T-helper 17 cell (primary cell): ENCODE measurements at regions not wholly inside any gene's neighbourhood (a gene's known extent, or its start where the extent isn't known, plus 50 kb on each side); places are given as distances from the start of the nearest gene placed in this dataset.

ENCODE experiments used
- ATAC-seq: fragments of 150-1000 bp; cut with Tn5 transposase; 2 replicates; pipeline ENCODE4 v1.10.0; 2021; ENCODE audit warnings: mild to moderate bottlenecking, moderate library complexity
- DNase-seq, 3 donors: peaks; one replicate each; pipeline versions ENCODE4 v3.0.0 to v3.0.0-alpha.2; 2020 to 2021
- H3K9me3 ChIP-seq: one replicate; pipeline ENCODE4 v1.7.0; 2013; ENCODE audit warnings: low read length, mild to moderate bottlenecking; ENCODE audit not compliant: control insufficient read depth, poor library complexity, severe bottlenecking
- H3K27ac Mint-ChIP-seq: one replicate; pipeline ENCODE4 v1.8.0; 2022; ENCODE audit warnings: mild to moderate bottlenecking, moderate library complexity, mixed read lengths
- H3K27me3 Mint-ChIP-seq: one replicate; pipeline ENCODE4 v1.8.0; 2022; ENCODE audit warnings: mixed read lengths
- H3K36me3 Mint-ChIP-seq: one replicate; pipeline ENCODE4 v1.8.0; 2022; ENCODE audit warnings: low read depth, mixed read lengths
- H3K4me1 Mint-ChIP-seq: one replicate; pipeline ENCODE4 v1.8.0; 2022; ENCODE audit warnings: mild to moderate bottlenecking, mixed read lengths
- H3K4me3 Mint-ChIP-seq: one replicate; pipeline ENCODE4 v1.8.0; 2022; ENCODE audit warnings: mild to moderate bottlenecking, moderate library complexity, mixed read lengths

- H3K4me3 Mint-ChIP-seq: no peak overlapping the region
- H3K4me1 Mint-ChIP-seq: no peaks in the 10 kb centered on the region
- no peaks in the 10 kb centered on the region for H3K36me3 Mint-ChIP-seq
- no peak for ATAC-seq
- no peak for DNase-seq
- H3K27me3 Mint-ChIP-seq: no peaks in the 10 kb centered on the region
- H3K27ac Mint-ChIP-seq: no peak overlapping the region
- H3K9me3 ChIP-seq: no peaks in the 10 kb centered on the region
These were observed 377.5 kb upstream of the NR2F2 start for GRCh38 chr15:95953032-95953431.

GRCh38 chr15:95957861-95958260 is 372.6 kb upstream of the NR2F2 start:
- Mint-ChIP-seq H3K36me3 (no peaks in the 10 kb centered on the region), H3K4me3 (no peak overlapping the region), H3K4me1 (no peaks in the 10 kb centered on the region), H3K27ac (no peak overlapping the region), H3K27me3 (no peaks in the 10 kb centered on the region)
- DNase-seq (no peak), ATAC-seq (no peak)
- peaks cover 6% of the 10 kb centered on the region for H3K9me3 ChIP-seq

DNA sequence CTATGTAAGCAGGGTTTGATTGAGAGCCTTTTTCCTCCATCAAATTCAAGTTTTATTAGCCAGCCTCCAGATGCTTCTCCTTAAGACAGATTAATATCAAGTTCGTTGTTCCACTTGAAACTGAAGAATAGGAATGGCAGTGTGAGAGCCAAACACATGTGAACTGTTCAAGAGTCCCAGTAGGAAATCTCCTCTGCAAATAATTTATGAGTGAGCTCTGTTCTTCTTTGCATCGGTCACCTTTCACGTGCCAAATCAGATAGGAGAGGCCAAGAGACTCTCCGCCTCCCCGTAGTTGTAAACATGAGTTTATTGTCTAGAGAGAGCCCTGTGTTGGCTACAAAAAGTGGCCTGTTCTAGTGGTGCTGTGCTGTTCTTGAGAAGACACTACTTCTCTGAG is 372.1 kb upstream of the NR2F2 start:
- Mint-ChIP-seq H3K27me3 (no peaks in the 10 kb centered on the region), H3K4me1 (no peaks in the 10 kb centered on the region), H3K4me3 (no peak overlapping the region), H3K27ac (no peak overlapping the region), H3K36me3 (no peaks in the 10 kb centered on the region)
- H3K9me3 ChIP-seq: peaks cover 6% of the 10 kb centered on the region
- DNase-seq (no peak), ATAC-seq (no peak)

GRCh38 chr15:95968856-95969255 is 361.6 kb upstream of the NR2F2 start:
- no peak for DNase-seq
- ATAC-seq: no peak
- Mint-ChIP-seq H3K36me3 (no peaks in the 10 kb centered on the region), H3K27ac (no peak overlapping the region), H3K4me3 (no peak overlapping the region), H3K4me1 (no peaks in the 10 kb centered on the region), H3K27me3 (no peaks in the 10 kb centered on the region)
- H3K9me3 ChIP-seq: no peaks in the 10 kb centered on the region

DNA sequence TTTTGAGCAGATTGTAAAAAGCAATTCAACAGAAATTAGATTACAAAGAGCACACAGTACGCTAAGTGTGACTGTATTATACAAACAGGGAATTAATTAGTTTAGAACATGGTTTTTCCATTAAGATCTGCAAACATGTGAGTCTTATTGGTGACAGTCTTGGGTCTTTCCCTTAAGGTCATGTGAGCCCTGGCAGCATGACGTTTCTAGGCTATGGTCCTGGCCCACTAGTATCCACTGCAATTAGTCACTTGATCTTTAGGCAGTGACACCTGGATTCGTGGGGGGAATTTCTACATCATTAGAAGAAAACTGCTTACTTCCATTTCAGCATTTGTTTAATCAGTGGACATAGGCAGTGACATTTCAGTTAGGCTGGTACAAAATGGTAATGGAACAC is 360.2 kb upstream of the NR2F2 start:
- no peaks in the 10 kb centered on the region for H3K9me3 ChIP-seq
- Mint-ChIP-seq H3K27ac (no peak overlapping the region), H3K4me3 (no peak overlapping the region), H3K27me3 (no peaks in the 10 kb centered on the region), H3K36me3 (no peaks in the 10 kb centered on the region), H3K4me1 (no peaks in the 10 kb centered on the region)
- no peak for ATAC-seq
- DNase-seq: no peak

- no peak overlapping the region for H3K4me3 Mint-ChIP-seq
- no peak overlapping the region for H3K27ac Mint-ChIP-seq
- no peaks in the 10 kb centered on the region for H3K4me1 Mint-ChIP-seq
- no peaks in the 10 kb centered on the region for H3K36me3 Mint-ChIP-seq
- H3K9me3 ChIP-seq: no peaks in the 10 kb centered on the region
- H3K27me3 Mint-ChIP-seq: no peaks in the 10 kb centered on the region
- ATAC-seq: no peak
- no peak for DNase-seq
These were observed 358.4 kb upstream of the NR2F2 start for GRCh38 chr15:95972041-95972553.

DNA sequence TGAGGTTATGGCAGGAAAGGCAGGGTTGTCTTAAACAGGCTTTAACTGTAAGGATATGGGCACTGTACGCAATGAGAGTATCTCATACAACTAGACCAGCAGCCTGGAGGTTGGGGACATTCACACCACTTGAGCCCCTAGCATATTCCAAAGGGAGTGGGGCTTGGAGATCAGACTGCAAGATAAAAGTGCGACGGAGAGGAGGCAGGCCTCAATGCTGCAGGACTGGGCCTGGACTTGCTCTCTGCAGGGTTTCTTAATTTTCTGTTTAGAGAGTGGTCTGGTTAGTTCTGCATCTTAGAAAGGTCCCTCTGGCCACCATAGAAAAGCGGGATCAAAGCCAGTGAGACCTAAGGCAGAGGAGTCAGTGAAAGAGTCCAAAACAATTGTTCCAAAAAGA is 357.7 kb upstream of the NR2F2 start:
- ATAC-seq (no peak), DNase-seq (no peak)
- Mint-ChIP-seq H3K4me3 (no peak overlapping the region), H3K27ac (no peak overlapping the region), H3K36me3 (no peaks in the 10 kb centered on the region), H3K4me1 (no peaks in the 10 kb centered on the region), H3K27me3 (no peaks in the 10 kb centered on the region)
- no peaks in the 10 kb centered on the region for H3K9me3 ChIP-seq

- DNase-seq (no peak), ATAC-seq (no peak)
- no peak overlapping the region for H3K4me3 Mint-ChIP-seq
- no peaks in the 10 kb centered on the region for H3K9me3 ChIP-seq
- no peaks in the 10 kb centered on the region for H3K27me3 Mint-ChIP-seq
- H3K4me1 Mint-ChIP-seq: no peaks in the 10 kb centered on the region
- H3K36me3 Mint-ChIP-seq: no peaks in the 10 kb centered on the region
- no peak overlapping the region for H3K27ac Mint-ChIP-seq
These were observed 356.8 kb upstream of the NR2F2 start for GRCh38 chr15:95973566-95974256.

DNA sequence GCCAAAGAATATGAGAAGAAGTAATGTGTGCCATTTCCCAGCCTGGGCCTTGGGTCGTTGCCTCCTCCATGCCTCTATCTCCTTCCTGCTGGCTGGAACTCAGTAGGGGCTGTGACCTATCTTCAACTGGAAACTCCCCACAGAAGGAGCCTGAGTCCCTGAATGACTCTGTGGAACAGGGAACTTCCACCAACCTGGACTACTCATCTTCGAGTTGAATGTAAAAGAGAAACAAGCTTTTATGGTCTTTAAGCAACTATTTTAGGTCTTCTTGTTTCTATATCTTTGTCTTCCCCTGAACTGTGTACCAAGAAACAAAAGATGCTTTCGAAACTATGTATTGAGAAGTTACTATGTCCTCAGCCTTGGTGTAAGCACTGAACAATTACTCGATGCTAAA is 355.3 kb upstream of the NR2F2 start:
- H3K9me3 ChIP-seq: no peaks in the 10 kb centered on the region
- no peak for ATAC-seq
- no peaks in the 10 kb centered on the region for H3K27me3 Mint-ChIP-seq
- H3K27ac Mint-ChIP-seq: no peak overlapping the region
- no peak for DNase-seq
- no peaks in the 10 kb centered on the region for H3K36me3 Mint-ChIP-seq
- H3K4me3 Mint-ChIP-seq: no peak overlapping the region
- no peaks in the 10 kb centered on the region for H3K4me1 Mint-ChIP-seq

GRCh38 chr15:95979286-95979685 is 351.2 kb upstream of the NR2F2 start:
- Mint-ChIP-seq H3K4me1 (no peaks in the 10 kb centered on the region), H3K27me3 (no peaks in the 10 kb centered on the region), H3K4me3 (no peak overlapping the region), H3K36me3 (no peaks in the 10 kb centered on the region), H3K27ac (no peak overlapping the region)
- no peaks in the 10 kb centered on the region for H3K9me3 ChIP-seq
- DNase-seq: no peak
- no peak for ATAC-seq

DNA sequence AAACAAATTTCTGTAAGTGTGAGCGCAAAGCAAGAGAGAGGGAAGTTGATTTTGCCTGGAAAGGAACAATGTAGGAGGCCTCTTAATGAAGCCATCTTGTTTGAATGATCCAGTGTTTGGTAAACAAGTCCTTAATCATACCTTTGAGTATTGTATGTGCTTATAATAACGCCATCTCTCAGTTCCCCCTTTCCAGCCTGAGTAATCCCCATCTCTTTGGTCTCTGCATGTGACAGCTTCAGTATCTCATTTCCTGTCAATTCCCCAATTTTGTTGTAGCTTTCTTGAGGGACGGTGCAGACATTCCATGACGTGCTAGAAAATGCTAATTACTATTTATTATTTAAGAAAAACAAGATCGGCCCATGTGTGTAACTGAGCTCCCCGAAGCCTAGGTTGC is 349.3 kb upstream of the NR2F2 start:
- H3K27me3 Mint-ChIP-seq: no peaks in the 10 kb centered on the region
- H3K4me3 Mint-ChIP-seq: no peak overlapping the region
- no peaks in the 10 kb centered on the region for H3K36me3 Mint-ChIP-seq
- no peak overlapping the region for H3K27ac Mint-ChIP-seq
- no peak for ATAC-seq
- H3K4me1 Mint-ChIP-seq: no peaks in the 10 kb centered on the region
- no peaks in the 10 kb centered on the region for H3K9me3 ChIP-seq
- no peak for DNase-seq

DNA sequence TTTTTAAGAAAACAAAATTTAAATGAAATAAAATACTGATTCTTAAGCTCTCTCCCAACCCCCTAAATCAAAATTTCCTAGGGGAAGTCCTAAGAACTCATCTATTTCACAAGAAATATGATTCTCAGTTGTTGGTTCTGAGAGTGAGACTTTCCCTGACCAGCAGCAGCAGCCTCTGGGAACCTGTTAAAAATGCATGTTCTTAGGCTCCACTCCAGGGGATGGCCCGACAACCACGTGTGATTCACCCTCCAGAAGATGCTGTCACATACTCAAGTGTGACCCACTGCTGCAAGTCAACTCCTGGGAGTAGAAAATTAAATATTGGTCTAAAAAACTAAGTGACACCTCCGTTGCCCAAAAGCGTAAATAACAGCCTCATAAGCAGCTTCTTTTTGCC is 343.2 kb upstream of the NR2F2 start:
- no peaks in the 10 kb centered on the region for H3K9me3 ChIP-seq
- ATAC-seq: no peak
- Mint-ChIP-seq H3K27ac (no peak overlapping the region), H3K4me1 (no peaks in the 10 kb centered on the region), H3K27me3 (no peaks in the 10 kb centered on the region), H3K36me3 (no peaks in the 10 kb centered on the region), H3K4me3 (no peak overlapping the region)
- no peak for DNase-seq

DNA sequence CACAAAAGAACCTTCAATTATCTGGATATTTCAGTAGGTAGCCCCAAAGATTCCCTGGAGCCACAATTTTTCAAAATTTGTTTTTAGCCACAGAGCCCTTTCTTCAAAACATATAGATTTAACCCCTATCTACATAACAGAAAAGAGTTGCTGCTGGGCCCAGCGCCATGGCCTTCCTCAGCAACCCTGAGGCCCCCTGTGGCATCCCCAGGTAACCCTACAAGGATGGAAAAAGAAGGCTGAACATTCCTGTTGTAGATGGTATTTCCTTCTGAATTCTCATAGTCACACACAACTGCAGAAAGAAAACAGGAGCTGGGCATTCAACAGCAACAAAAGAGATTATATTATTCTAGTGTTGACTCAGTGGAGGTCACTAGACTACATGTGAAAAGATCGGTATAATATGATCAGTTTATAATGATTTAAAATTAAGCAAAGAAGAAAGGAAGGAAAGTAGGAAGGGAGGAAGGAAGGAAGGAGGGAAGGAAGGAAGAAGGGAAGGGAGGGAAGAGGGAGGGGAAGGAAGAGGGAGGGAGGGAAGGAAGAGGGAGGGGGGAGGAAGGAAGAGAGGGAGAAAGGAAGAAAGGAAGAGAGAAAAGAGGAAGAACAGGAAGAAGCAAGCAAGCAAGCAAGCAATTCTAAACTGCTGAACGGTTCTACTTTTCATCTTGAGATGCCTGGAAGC is 342.5 kb upstream of the NR2F2 start:
- DNase-seq: no peak
- no peaks in the 10 kb centered on the region for H3K9me3 ChIP-seq
- Mint-ChIP-seq H3K4me1 (no peaks in the 10 kb centered on the region), H3K36me3 (no peaks in the 10 kb centered on the region), H3K27ac (no peak overlapping the region), H3K4me3 (no peak overlapping the region), H3K27me3 (no peaks in the 10 kb centered on the region)
- ATAC-seq: no peak

DNA sequence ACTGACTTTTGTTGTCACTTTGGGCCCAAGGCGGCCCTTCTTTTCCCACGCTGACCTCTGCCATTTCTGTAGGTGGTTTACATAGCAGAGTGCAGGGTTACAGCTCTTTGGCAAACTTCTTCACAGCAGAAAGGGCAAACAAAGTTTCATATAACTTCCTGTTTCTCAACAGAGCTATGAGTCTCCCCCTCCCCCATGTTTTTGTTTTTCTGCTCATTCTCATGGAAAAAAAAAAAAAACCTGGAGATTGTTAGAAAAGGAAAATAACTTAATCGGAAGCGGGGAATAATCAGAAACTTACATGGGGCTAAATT is 342.0 kb upstream of the NR2F2 start:
- H3K9me3 ChIP-seq: no peaks in the 10 kb centered on the region
- ATAC-seq: no peak
- Mint-ChIP-seq H3K27ac (no peak overlapping the region), H3K36me3 (no peaks in the 10 kb centered on the region), H3K27me3 (no peaks in the 10 kb centered on the region), H3K4me3 (no peak overlapping the region), H3K4me1 (no peaks in the 10 kb centered on the region)
- DNase-seq: no peak
